AG09319 (cell line): ENCODE measurements at regions not wholly inside any gene's neighbourhood (a gene's known extent, or its start where the extent isn't known, plus 50 kb on each side); places are given as distances from the start of the nearest gene placed in this dataset.

Experiments used
- DNase-seq: peaks from one replicate; pipeline ENCODE4 v3.0.0-alpha.2; 2010; ENCODE audit warnings: low read depth; ENCODE audit errors: extremely low read depth
- TF ChIP-seq, protein P1 (sequence below): IDR thresholded peaks from 2 replicates; pipeline ENCODE4 v1.5.1; 2011; ENCODE audit warnings: low read depth, mild to moderate bottlenecking, inconsistent platforms, low read length, moderate library complexity

DNA sequence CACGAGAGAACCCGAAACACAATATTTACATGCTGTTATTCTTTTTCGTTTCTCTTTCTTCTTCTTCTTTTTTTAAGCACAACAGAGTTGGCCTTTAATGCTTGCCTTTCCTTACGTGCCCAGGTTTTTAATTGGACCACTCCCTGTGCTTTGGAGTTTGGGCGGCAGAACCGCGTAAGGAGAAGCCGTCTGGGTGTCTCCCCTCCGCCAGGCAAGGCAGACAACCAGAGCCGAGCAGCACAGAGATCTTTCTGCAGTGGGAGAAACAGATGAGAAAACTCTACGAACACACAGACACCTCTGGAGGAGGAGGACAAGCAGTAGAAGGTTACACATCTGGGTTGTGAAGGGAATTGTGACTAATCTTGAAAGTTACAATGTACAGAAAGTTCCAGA is 150.0 kb upstream of the UBL3 start:
- DNase-seq, result no peak
- TF ChIP-seq, protein P1, sequence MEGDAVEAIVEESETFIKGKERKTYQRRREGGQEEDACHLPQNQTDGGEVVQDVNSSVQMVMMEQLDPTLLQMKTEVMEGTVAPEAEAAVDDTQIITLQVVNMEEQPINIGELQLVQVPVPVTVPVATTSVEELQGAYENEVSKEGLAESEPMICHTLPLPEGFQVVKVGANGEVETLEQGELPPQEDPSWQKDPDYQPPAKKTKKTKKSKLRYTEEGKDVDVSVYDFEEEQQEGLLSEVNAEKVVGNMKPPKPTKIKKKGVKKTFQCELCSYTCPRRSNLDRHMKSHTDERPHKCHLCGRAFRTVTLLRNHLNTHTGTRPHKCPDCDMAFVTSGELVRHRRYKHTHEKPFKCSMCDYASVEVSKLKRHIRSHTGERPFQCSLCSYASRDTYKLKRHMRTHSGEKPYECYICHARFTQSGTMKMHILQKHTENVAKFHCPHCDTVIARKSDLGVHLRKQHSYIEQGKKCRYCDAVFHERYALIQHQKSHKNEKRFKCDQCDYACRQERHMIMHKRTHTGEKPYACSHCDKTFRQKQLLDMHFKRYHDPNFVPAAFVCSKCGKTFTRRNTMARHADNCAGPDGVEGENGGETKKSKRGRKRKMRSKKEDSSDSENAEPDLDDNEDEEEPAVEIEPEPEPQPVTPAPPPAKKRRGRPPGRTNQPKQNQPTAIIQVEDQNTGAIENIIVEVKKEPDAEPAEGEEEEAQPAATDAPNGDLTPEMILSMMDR, result no peak

- DNase-seq, result no peak
- TF ChIP-seq, protein P1, result no peak
These were observed 149.3 kb upstream of the UBL3 start for GRCh38 chr13:29999492-30000369.

- no peak for DNase-seq
- TF ChIP-seq, protein P1, result no peak
These were observed 145.9 kb upstream of the UBL3 start for GRCh38 chr13:29996316-29996715.

GRCh38 chr13:29994911-29995595 is 144.6 kb upstream of the UBL3 start:
- TF ChIP-seq, protein P1, result no peak
- no peak for DNase-seq

GRCh38 chr13:29993716-29994488 is 143.5 kb upstream of the UBL3 start:
- TF ChIP-seq, protein P1, result no peak
- DNase-seq, result no peak

GRCh38 chr13:29993196-29993595 is 142.8 kb upstream of the UBL3 start:
- TF ChIP-seq, protein P1, result no peak
- no peak for DNase-seq
